AG04449 (cell line): ENCODE measurements at regions not wholly inside any gene's neighbourhood (a gene's known extent, or its start where the extent isn't known, plus 50 kb on each side); places are given as distances from the start of the nearest gene placed in this dataset.

Source experiments
- CTCF ChIA-PET: fragments of 350-600 bp; formaldehyde crosslinking; extraction: SDS; loops from one replicate; lab custom pipeline; 2021; ENCODE audit warnings: antibody characterized with exemption; lab: Yijun Ruan, JAX
- POLR2A ChIA-PET: fragments of 400-600, 350-600 bp; formaldehyde crosslinking; extraction: SDS; loops from one replicate; lab custom pipeline; 2020; ENCODE audit warnings: antibody characterized with exemption, inconsistent platforms; lab: Yijun Ruan, JAX
- DNase-seq: peaks from one replicate; pipeline ENCODE4 v3.0.0-alpha.2; 2010; ENCODE audit warnings: low read depth, low spot score
- H3K4me3 ChIP-seq: 2 replicates; pipeline ENCODE4 v1.5.1; 2011; ENCODE audit warnings: low read depth, mild to moderate bottlenecking, control low read depth, low read length
- CTCF ChIP-seq: IDR thresholded peaks from one replicate; pipeline ENCODE4 v1.5.1; 2011; ENCODE audit warnings: mild to moderate bottlenecking, moderate library complexity, low read length, control low read depth, inconsistent platforms; ENCODE audit not compliant: insufficient read depth; ENCODE audit errors: missing control alignments

DNA sequence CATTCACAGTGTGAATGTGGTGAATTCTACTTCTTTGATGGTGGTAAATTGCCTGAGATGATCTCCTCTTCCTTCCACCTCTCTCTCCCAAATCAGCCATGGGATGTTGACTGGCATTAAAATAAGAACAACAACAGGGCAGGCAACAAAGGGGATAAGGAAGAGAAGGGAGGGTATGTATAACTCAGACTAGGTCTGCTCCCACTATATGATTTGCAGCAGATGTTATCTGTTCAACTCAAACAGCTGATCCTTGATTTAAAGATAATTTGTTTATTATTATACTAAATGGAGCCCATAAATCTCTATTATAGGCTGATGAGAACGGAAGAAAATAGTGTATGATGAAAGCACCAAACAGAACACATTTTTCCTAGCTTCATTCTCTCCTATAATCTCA is 262.0 kb downstream of the BTBD3 start:
- CTCF ChIA-PET = interaction anchor here (0.7 kb wide), 1 partner anchor 30 kb away, joined by 3 read pairs; no protein-coding TSS in a partner anchor
- no peak for TF ChIP-seq CTCF
- POLR2A ChIA-PET = no interaction called here
- H3K4me3 ChIP-seq = no peak overlapping the region
- DNase-seq = no peak

DNA sequence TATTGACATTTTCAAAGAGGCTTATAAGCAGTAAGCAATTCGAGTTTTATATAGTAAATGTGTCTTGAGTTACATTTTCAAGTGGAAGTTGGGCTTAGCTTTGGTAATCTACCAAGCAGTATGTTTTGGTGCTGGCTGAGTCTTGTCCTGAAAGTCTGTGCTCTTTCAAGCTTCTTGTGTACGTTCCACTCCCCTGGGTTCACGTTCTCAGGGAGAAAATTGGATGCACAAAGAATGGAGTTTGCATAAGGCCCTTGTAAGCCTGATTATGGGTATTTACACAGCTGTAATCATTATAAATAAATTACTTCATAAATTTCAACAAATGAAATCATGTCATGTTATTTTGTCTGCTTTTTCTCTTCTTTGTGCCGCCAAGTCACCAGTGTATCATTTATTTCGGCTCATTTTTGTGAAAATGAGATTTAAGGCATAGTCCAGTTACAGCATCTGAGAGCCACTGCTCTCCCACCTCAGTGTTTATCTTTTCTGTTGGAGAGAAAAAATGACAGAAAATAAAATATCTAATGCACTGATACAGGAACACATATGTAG is 262.5 kb downstream of the BTBD3 start:
- CTCF ChIA-PET = interaction anchor here (0.7 kb wide), 1 partner anchor 30 kb away, joined by 3 read pairs; no protein-coding TSS in a partner anchor
- POLR2A ChIA-PET = no interaction called here
- no peak for DNase-seq
- H3K4me3 ChIP-seq = no peak overlapping the region
- no peak for TF ChIP-seq CTCF

GRCh38 chr20:12198281-12198680 is 280.6 kb downstream of the BTBD3 start:
- no peak overlapping the region for H3K4me3 ChIP-seq
- ChIA-PET CTCF (no interaction called here), POLR2A (no interaction called here)
- no peak for TF ChIP-seq CTCF
- no peak for DNase-seq

- H3K4me3 ChIP-seq = no peak overlapping the region
- DNase-seq = no peak
- CTCF ChIA-PET = no interaction called here
- POLR2A ChIA-PET = no interaction called here
- no peak for TF ChIP-seq CTCF
Observed at GRCh38 chr20:12199703-12200102, 282.0 kb downstream of the BTBD3 start.

GRCh38 chr20:12201289-12201991 is 283.7 kb downstream of the BTBD3 start:
- DNase-seq = no peak
- ChIA-PET CTCF (interaction anchor here (0.8 to 1.7 kb wide), 4 partner anchors 8 to 525 kb away, joined by 3 read pairs; no protein-coding TSS in a partner anchor), POLR2A (no interaction called here)
- H3K4me3 ChIP-seq = no peak overlapping the region
- no peak for TF ChIP-seq CTCF

GRCh38 chr20:12203399-12203798 is 285.7 kb downstream of the BTBD3 start:
- no peak overlapping the region for H3K4me3 ChIP-seq
- TF ChIP-seq CTCF = no peak
- DNase-seq = no peak
- CTCF ChIA-PET = interaction anchor here (0.6 to 1.7 kb wide), 2 partner anchors 9 to 526 kb away, joined by 3 read pairs; no protein-coding TSS in a partner anchor
- POLR2A ChIA-PET = no interaction called here
